HG02623 (cell line): ENCODE measurements at regions not wholly inside any gene's neighbourhood (a gene's known extent, or its start where the extent isn't known, plus 50 kb on each side); places are given as distances from the start of the nearest gene placed in this dataset.

Source experiments
- ATAC-seq: cut with Tn5 transposase; IDR thresholded peaks from one replicate; pipeline ENCODE4 v1.9.1; 2021; ENCODE audit warnings: moderate library complexity; ENCODE audit not compliant: unreplicated experiment

GRCh38 chr10:128861018-128861901 lies 605.8 kb upstream of the MGMT start:
- no peak for ATAC-seq

- ATAC-seq = no peak
Observed at GRCh38 chr10:128863411-128863810, 603.6 kb upstream of the MGMT start.

- no peak for ATAC-seq
Observed at GRCh38 chr10:128863823-128864405, 603.1 kb upstream of the MGMT start.

GRCh38 chr10:128864554-128865295 lies 602.3 kb upstream of the MGMT start:
- no peak for ATAC-seq

- ATAC-seq = no peak
Observed at GRCh38 chr10:128865436-128866195, 601.4 kb upstream of the MGMT start.

GRCh38 chr10:128866551-128866950 lies 600.5 kb upstream of the MGMT start:
- no peak for ATAC-seq

GRCh38 chr10:128867210-128867609 lies 599.8 kb upstream of the MGMT start:
- no peak for ATAC-seq

- no peak for ATAC-seq
Observed at GRCh38 chr10:128867819-128868218, 599.2 kb upstream of the MGMT start.

GRCh38 chr10:128868481-128868880 lies 598.6 kb upstream of the MGMT start:
- ATAC-seq = no peak

GRCh38 chr10:128869101-128869749 lies 597.8 kb upstream of the MGMT start:
- ATAC-seq = no peak

GRCh38 chr10:128870830-128871597 lies 596.0 kb upstream of the MGMT start:
- ATAC-seq = no peak

- ATAC-seq = no peak
Observed at GRCh38 chr10:128871671-128872231, 595.3 kb upstream of the MGMT start.

GRCh38 chr10:128873411-128874054 lies 593.5 kb upstream of the MGMT start:
- ATAC-seq = no peak

- ATAC-seq = no peak
Observed at GRCh38 chr10:128874331-128874730, 592.7 kb upstream of the MGMT start.

GRCh38 chr10:128875030-128875744 lies 591.9 kb upstream of the MGMT start:
- ATAC-seq = no peak

GRCh38 chr10:128875956-128876736 lies 590.9 kb upstream of the MGMT start:
- no peak for ATAC-seq

- ATAC-seq = no peak
Observed at GRCh38 chr10:128877141-128877540, 589.9 kb upstream of the MGMT start.

- no peak for ATAC-seq
Observed at GRCh38 chr10:128877936-128878335, 589.1 kb upstream of the MGMT start.
